Left lobe of liver (tissue), 2 donors: ENCODE measurements at regions not wholly inside any gene's neighbourhood (a gene's known extent, or its start where the extent isn't known, plus 50 kb on each side); places are given as distances from the start of the nearest gene placed in this dataset.

Experiments used
- ATAC-seq: fragments of 200-7000 bp; cut with Tn5 transposase; one replicate; pipeline ENCODE4 v1.9.1; 2020; ENCODE audit warnings: mild to moderate bottlenecking, moderate library complexity
- DNase-seq: peaks from one replicate; pipeline ENCODE4 v3.0.0-alpha.2; 2020; ENCODE audit warnings: low spot score
- donor health status: DM: no; HTN: no; CAD: no; lungs with moderate emphysema.
- donor health status: DM: no; HTN: yes; CAD: no.

- no peak for ATAC-seq
- DNase-seq, result no peak
Observed at GRCh38 chr18:57087644-57088376, 59.1 kb upstream of the BOD1L2 start.

- DNase-seq (no peak), ATAC-seq (peak; percentile 84)
Observed at GRCh38 chr18:57088883-57089282, 58.0 kb upstream of the BOD1L2 start.

- ATAC-seq, result no peak
- DNase-seq, result no peak
Observed at GRCh38 chr18:57089702-57090101, 57.2 kb upstream of the BOD1L2 start.

- ATAC-seq (no peak), DNase-seq (no peak)
Observed at GRCh38 chr18:57091231-57091630, 55.7 kb upstream of the BOD1L2 start.

GRCh38 chr18:57094175-57094574 is 52.7 kb upstream of the BOD1L2 start:
- no peak for ATAC-seq

GRCh38 chr18:57095884-57096283 is 51.0 kb upstream of the BOD1L2 start:
- ATAC-seq (no peak), DNase-seq (no peak)

More at GRCh38 chr18:57094175-57094574, 52.7 kb upstream of the BOD1L2 start:
- DNase-seq, result no peak
